Testis (tissue), 2 donors: ENCODE measurements at regions not wholly inside any gene's neighbourhood (a gene's known extent, or its start where the extent isn't known, plus 50 kb on each side); places are given as distances from the start of the nearest gene placed in this dataset.

Experiments used
- DNase-seq: peaks from one replicate; pipeline ENCODE4 v3.0.0-alpha.2; 2019
- H3K27ac ChIP-seq, 2 donors: fragments of 200-600 bp; sonication (generic); one replicate each; pipeline ENCODE4 v1.5.1; 2019
- H3K27me3 ChIP-seq: fragments of 200-600 bp; sonication (generic); one replicate; pipeline ENCODE4 v1.5.1; 2019
- H3K36me3 ChIP-seq: fragments of 200-600 bp; sonication (generic); one replicate; pipeline ENCODE4 v1.5.1; 2017; ENCODE audit warnings: low read depth; ENCODE audit errors: missing control alignments
- H3K4me1 ChIP-seq: fragments of 200-600 bp; sonication (generic); one replicate; pipeline ENCODE4 v1.5.1; 2019
- H3K4me3 ChIP-seq, 2 donors: fragments of 200-600 bp; sonication (generic); one replicate each; pipeline ENCODE4 v1.5.1; 2017 to 2019
- H3K9me3 ChIP-seq: fragments of 200-600 bp; sonication (generic); one replicate; pipeline ENCODE4 v1.5.1; 2017
- POLR2A ChIP-seq: fragments of 450-650 bp; IDR thresholded peaks from one replicate; pipeline ENCODE4 v1.6.1; 2017; ENCODE audit warnings: antibody characterized with exemption, mild to moderate bottlenecking, moderate library complexity
- WGBS, 2 donors: methylation state at CpG; one replicate each; pipeline ENCODE4 v1.1.5; 2018; 5-methylcytosine and 5-hydroxymethylcytosine counted together
- intact Hi-C: fragments of 100-400 bp; cut with DNase I; formaldehyde crosslinking; loops from one replicate; pipeline ENCODE4 v1.15.1; 2023; ENCODE audit warnings: low total_unique reads
- TF ChIP-seq, protein P1 (sequence below), 3 experiments: fragments of 450-650 bp in 2 of 3; fragments of 200-600 bp in 1 of 3; sonication (generic) in 1 of 3; IDR thresholded peaks; one replicate each; pipeline ENCODE4 v1.5.1; 2016 to 2019; ENCODE audit warnings: antibody characterized with exemption in 3 of 3, mild to moderate bottlenecking in 2 of 3, moderate library complexity in 1 of 3

DNA sequence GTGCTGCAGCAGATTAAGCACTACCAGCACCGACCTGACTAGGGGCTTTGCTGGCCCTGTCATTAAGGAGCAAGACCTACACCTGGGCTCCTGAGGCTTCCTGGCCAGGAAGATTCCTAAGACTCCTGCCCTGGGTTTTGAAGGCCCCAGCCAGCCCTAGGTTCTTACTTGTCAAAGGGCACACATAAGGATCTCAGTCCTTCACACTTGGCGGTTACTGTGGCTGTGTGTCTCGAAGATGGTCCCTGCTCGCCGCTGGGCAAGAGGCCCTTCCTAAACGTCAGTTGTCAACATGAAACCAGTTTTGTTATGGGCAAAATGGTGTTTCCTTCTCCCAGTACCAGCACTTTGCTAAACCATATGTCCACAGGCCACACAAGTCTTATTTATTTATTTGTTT is 470.6 kb downstream of the TOX3 start:
- intact Hi-C loops = no loop called here
- no peak for TF ChIP-seq POLR2A
- TF ChIP-seq, protein P1, sequence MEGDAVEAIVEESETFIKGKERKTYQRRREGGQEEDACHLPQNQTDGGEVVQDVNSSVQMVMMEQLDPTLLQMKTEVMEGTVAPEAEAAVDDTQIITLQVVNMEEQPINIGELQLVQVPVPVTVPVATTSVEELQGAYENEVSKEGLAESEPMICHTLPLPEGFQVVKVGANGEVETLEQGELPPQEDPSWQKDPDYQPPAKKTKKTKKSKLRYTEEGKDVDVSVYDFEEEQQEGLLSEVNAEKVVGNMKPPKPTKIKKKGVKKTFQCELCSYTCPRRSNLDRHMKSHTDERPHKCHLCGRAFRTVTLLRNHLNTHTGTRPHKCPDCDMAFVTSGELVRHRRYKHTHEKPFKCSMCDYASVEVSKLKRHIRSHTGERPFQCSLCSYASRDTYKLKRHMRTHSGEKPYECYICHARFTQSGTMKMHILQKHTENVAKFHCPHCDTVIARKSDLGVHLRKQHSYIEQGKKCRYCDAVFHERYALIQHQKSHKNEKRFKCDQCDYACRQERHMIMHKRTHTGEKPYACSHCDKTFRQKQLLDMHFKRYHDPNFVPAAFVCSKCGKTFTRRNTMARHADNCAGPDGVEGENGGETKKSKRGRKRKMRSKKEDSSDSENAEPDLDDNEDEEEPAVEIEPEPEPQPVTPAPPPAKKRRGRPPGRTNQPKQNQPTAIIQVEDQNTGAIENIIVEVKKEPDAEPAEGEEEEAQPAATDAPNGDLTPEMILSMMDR (IDR thresholded peaks at IDR 0.05) = no peak
- no peaks in the 10 kb centered on the region for H3K9me3 ChIP-seq
- H3K36me3 ChIP-seq = no peaks in the 10 kb centered on the region
- WGBS, 2 donors = 78 to 82% methylated on average over 6 of the region's 6 CpGs
- H3K4me1 ChIP-seq = no peaks in the 10 kb centered on the region
- H3K27me3 ChIP-seq = no peaks in the 10 kb centered on the region
- no peak overlapping the region for H3K27ac ChIP-seq
- no peak for DNase-seq
- no peak overlapping the region for H3K4me3 ChIP-seq

GRCh38 chr16:52074133-52074532 is 472.8 kb downstream of the TOX3 start:
- intact Hi-C loops = no loop called here
- Histone ChIP-seq H3K9me3 (no peaks in the 10 kb centered on the region), H3K36me3 (no peaks in the 10 kb centered on the region), H3K4me1 (no peaks in the 10 kb centered on the region), H3K4me3 (no peak overlapping the region), H3K27ac (no peak overlapping the region), H3K27me3 (no peaks in the 10 kb centered on the region)
- no peak for DNase-seq
- TF ChIP-seq, protein P1 (IDR thresholded peaks at IDR 0.05) = no peak
- no peak for TF ChIP-seq POLR2A
- WGBS, 2 donors = 91 to 97% methylated on average over 3 of the region's 3 CpGs

GRCh38 chr16:52073024-52073423 is 473.9 kb downstream of the TOX3 start:
- no peak for DNase-seq
- Histone ChIP-seq H3K4me1 (no peaks in the 10 kb centered on the region), H3K9me3 (no peaks in the 10 kb centered on the region), H3K27ac (no peak overlapping the region), H3K27me3 (no peaks in the 10 kb centered on the region), H3K4me3 (no peak overlapping the region), H3K36me3 (no peaks in the 10 kb centered on the region)
- TF ChIP-seq POLR2A = no peak
- TF ChIP-seq, protein P1 (IDR thresholded peaks at IDR 0.05) = no peak
- 67 to 77% methylated on average over 3 of the region's 3 CpGs for WGBS, 2 donors
- intact Hi-C loops = no loop called here

DNA sequence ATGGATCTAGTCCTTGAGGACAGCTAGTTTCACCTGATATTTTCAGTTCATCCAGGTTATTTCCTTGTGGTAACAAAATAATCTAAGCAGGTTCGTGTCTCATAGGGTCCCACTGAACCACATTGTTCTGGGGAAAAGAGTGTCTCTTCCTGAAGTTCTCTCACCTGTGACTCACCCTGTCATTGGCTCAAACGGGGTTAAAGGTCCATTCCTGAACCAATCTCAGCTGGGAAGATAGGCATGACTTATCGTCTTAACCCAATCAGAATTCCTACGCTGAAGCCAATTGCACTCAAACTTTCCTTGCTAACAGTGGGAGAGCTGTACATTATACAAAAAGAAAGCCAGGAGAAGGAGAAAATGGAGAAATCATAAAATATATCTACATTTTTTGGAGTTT is 475.8 kb downstream of the TOX3 start:
- Histone ChIP-seq H3K4me1 (no peaks in the 10 kb centered on the region), H3K4me3 (no peak overlapping the region), H3K9me3 (no peaks in the 10 kb centered on the region), H3K27ac (no peak overlapping the region), H3K36me3 (no peaks in the 10 kb centered on the region), H3K27me3 (no peaks in the 10 kb centered on the region)
- intact Hi-C loops = no loop called here
- no peak for DNase-seq
- 83 to 92% methylated on average over 4 of the region's 4 CpGs for WGBS, 2 donors
- TF ChIP-seq POLR2A = no peak
- TF ChIP-seq, protein P1 (IDR thresholded peaks at IDR 0.05) = no peak

DNA sequence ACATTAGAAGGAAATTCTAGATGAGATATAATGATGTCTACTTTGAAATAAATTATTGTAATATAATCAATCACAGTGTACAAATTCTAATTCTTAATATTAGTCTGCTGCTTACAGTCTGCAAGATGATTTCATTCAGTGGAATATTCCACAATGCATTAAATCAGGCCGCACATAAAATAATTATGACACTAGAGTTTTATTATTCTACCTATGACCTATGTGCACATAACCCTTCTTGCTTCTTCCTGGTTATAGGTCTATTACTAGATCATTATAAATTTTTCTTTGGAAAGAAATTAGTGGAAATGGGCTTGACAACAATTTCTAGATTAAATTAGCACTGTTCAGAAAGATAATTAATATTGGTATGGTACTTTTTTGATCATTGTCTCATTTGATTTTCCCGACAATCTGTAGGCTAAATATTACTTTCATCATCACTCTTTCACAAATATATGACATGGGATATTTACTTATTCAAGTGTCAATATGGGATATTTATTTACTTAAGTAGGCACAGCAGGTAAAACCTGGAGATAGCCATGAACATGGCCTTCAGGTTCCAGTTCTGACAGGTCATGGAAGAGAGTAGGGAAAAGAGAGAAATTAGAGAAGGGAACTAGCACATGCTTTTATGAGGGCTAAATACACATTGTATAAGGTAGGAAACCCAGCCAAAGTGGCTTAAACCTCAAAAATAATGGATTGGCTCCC is 476.4 kb downstream of the TOX3 start:
- H3K36me3 ChIP-seq = no peaks in the 10 kb centered on the region
- no peak for TF ChIP-seq POLR2A
- TF ChIP-seq, protein P1 (IDR thresholded peaks at IDR 0.05) = no peak
- H3K9me3 ChIP-seq = no peaks in the 10 kb centered on the region
- H3K27me3 ChIP-seq = no peaks in the 10 kb centered on the region
- no peak overlapping the region for H3K4me3 ChIP-seq
- no peak overlapping the region for H3K27ac ChIP-seq
- H3K4me1 ChIP-seq = no peaks in the 10 kb centered on the region
- intact Hi-C loops = no loop called here
- WGBS, 2 donors = 84 to 91% methylated on average over 2 of the region's 2 CpGs
- DNase-seq = no peak
